ENCODE measurements at regions not wholly inside any gene's neighbourhood (a gene's known extent, or its start where the extent isn't known, plus 50 kb on each side); places are given as distances from the start of the nearest gene placed in this dataset.

GRCh38 chr10:4280461-4281189 is 495.6 kb upstream of the KLF6 start:
- no peak for TF ChIP-seq POLR2A (IDR thresholded peaks at IDR 0.05)
- TF ChIP-seq CTCF (IDR thresholded peaks at IDR 0.05 in 8 of 11, conservative IDR thresholded peaks at IDR 0.05 in 3 of 11) = no peak
